ACHN (cell line): ENCODE measurements at regions not wholly inside any gene's neighbourhood (a gene's known extent, or its start where the extent isn't known, plus 50 kb on each side); places are given as distances from the start of the nearest gene placed in this dataset.

Experiments used
- DNase-seq: peaks from one replicate; pipeline ENCODE4 v3.0.0-alpha.2; 2015
- in situ Hi-C: cut with HindIII; loops from 2 replicates; pipeline ENCODE4 v1.10.0; 2017; ENCODE audit warnings: low sequenced_read_pairs, low pct_ligation_motif_present, low pct_unique_long_range_greater_than_20kb

- no peak for DNase-seq
- in situ Hi-C loops, result no loop called here
Measured at GRCh38 chr12:115264605-115265004, 580.6 kb upstream of the TBX3 start.

GRCh38 chr12:115261691-115262398, 577.9 kb upstream of the TBX3 start:
- no peak for DNase-seq
- in situ Hi-C loops, result no loop called here

GRCh38 chr12:115260762-115261675, 577.0 kb upstream of the TBX3 start:
- in situ Hi-C loops, result no loop called here
- DNase-seq, result no peak

GRCh38 chr12:115259968-115260747, 576.2 kb upstream of the TBX3 start:
- in situ Hi-C loops, result no loop called here

GRCh38 chr12:115257791-115258190, 573.8 kb upstream of the TBX3 start:
- in situ Hi-C loops, result no loop called here

More at GRCh38 chr12:115259968-115260747, 576.2 kb upstream of the TBX3 start:
- no peak for DNase-seq

GRCh38 chr12:115255962-115256361, 572.0 kb upstream of the TBX3 start:
- in situ Hi-C loops, result no loop called here

More at GRCh38 chr12:115257791-115258190, 573.8 kb upstream of the TBX3 start:
- DNase-seq, result no peak

GRCh38 chr12:115255257-115255656, 571.3 kb upstream of the TBX3 start:
- DNase-seq, result no peak
- in situ Hi-C loops, result no loop called here

More at GRCh38 chr12:115255962-115256361, 572.0 kb upstream of the TBX3 start:
- DNase-seq, result no peak

- in situ Hi-C loops, result no loop called here
- DNase-seq, result no peak
Measured at GRCh38 chr12:115253049-115253448, 569.1 kb upstream of the TBX3 start.

GRCh38 chr12:115251727-115252126, 567.8 kb upstream of the TBX3 start:
- in situ Hi-C loops, result no loop called here
- peak; percentile 16 for DNase-seq

- in situ Hi-C loops, result no loop called here
- DNase-seq, result no peak
Measured at GRCh38 chr12:115249671-115250278, 565.8 kb upstream of the TBX3 start.

- in situ Hi-C loops, result no loop called here
- no peak for DNase-seq
Measured at GRCh38 chr12:115245020-115245419, 561.0 kb upstream of the TBX3 start.

GRCh38 chr12:115243933-115244628, 560.1 kb upstream of the TBX3 start:
- in situ Hi-C loops, result no loop called here
- no peak for DNase-seq

- no peak for DNase-seq
- in situ Hi-C loops, result no loop called here
Measured at GRCh38 chr12:115240251-115240650, 556.3 kb upstream of the TBX3 start.

- in situ Hi-C loops, result no loop called here
Measured at GRCh38 chr12:115235880-115236279, 551.9 kb upstream of the TBX3 start.

GRCh38 chr12:115233891-115234543, 550.0 kb upstream of the TBX3 start:
- in situ Hi-C loops, result no loop called here
- no peak for DNase-seq

More at GRCh38 chr12:115235880-115236279, 551.9 kb upstream of the TBX3 start:
- DNase-seq, result no peak

- in situ Hi-C loops, result no loop called here
Measured at GRCh38 chr12:115232455-115233156, 548.6 kb upstream of the TBX3 start.

GRCh38 chr12:115230606-115231005, 546.6 kb upstream of the TBX3 start:
- in situ Hi-C loops, result no loop called here
- DNase-seq, result no peak

More at GRCh38 chr12:115232455-115233156, 548.6 kb upstream of the TBX3 start:
- no peak for DNase-seq
